ENCODE measurements at regions not wholly inside any gene's neighbourhood (a gene's known extent, or its start where the extent isn't known, plus 50 kb on each side); places are given as distances from the start of the nearest gene placed in this dataset.

- no peak for DNase-seq (ENCODE audit: low spot score)
Measured at GRCh38 chr13:55245005-55245644, 1895.6 kb upstream of the PRR20A start.

GRCh38 chr13:55255236-55255635 lies 1885.5 kb upstream of the PRR20A start:
- DNase-seq (ENCODE audit: low spot score), result no peak

- DNase-seq (ENCODE audit: low spot score), result no peak
Measured at GRCh38 chr13:55263045-55263444, 1877.7 kb upstream of the PRR20A start.

- no peak for DNase-seq (ENCODE audit: low spot score)
Measured at GRCh38 chr13:55266644-55267043, 1874.1 kb upstream of the PRR20A start.

GRCh38 chr13:55298201-55298600 lies 1842.5 kb upstream of the PRR20A start:
- no peak for DNase-seq (ENCODE audit: low spot score)

- DNase-seq (ENCODE audit: low spot score), result no peak
Measured at GRCh38 chr13:55302568-55302967, 1838.2 kb upstream of the PRR20A start.

- no peak for DNase-seq (ENCODE audit: low spot score)
Measured at GRCh38 chr13:55307909-55308308, 1832.8 kb upstream of the PRR20A start.

- DNase-seq (ENCODE audit: low spot score), result no peak
Measured at GRCh38 chr13:55341891-55342290, 1798.8 kb upstream of the PRR20A start.

- DNase-seq (ENCODE audit: low spot score), result no peak
Measured at GRCh38 chr13:55345224-55345623, 1795.5 kb upstream of the PRR20A start.

- DNase-seq (ENCODE audit: low spot score), result no peak
Measured at GRCh38 chr13:55347528-55347927, 1793.2 kb upstream of the PRR20A start.

- no peak for DNase-seq (ENCODE audit: low spot score)
Measured at GRCh38 chr13:55359067-55359466, 1781.7 kb upstream of the PRR20A start.

GRCh38 chr13:55361141-55361540 lies 1779.6 kb upstream of the PRR20A start:
- no peak for DNase-seq (ENCODE audit: low spot score)

GRCh38 chr13:55366676-55367075 lies 1774.0 kb upstream of the PRR20A start:
- no peak for DNase-seq (ENCODE audit: low spot score)

- DNase-seq (ENCODE audit: low spot score), result no peak
Measured at GRCh38 chr13:55394470-55394869, 1746.2 kb upstream of the PRR20A start.

GRCh38 chr13:55402870-55403269 lies 1737.8 kb upstream of the PRR20A start:
- DNase-seq (ENCODE audit: low spot score), result no peak

GRCh38 chr13:55403887-55404487 lies 1736.7 kb upstream of the PRR20A start:
- DNase-seq (ENCODE audit: low spot score), result no peak

GRCh38 chr13:55410398-55411330 lies 1730.1 kb upstream of the PRR20A start:
- no peak for DNase-seq (ENCODE audit: low spot score)

GRCh38 chr13:55418095-55418494 lies 1722.6 kb upstream of the PRR20A start:
- DNase-seq (ENCODE audit: low spot score), result no peak

- no peak for DNase-seq (ENCODE audit: low spot score)
Measured at GRCh38 chr13:55432814-55433213, 1707.9 kb upstream of the PRR20A start.

- DNase-seq (ENCODE audit: low spot score), result no peak
Measured at GRCh38 chr13:55437162-55437561, 1703.6 kb upstream of the PRR20A start.

GRCh38 chr13:55439450-55439849 lies 1701.3 kb upstream of the PRR20A start:
- no peak for DNase-seq (ENCODE audit: low spot score)

- DNase-seq (ENCODE audit: low spot score), result no peak
Measured at GRCh38 chr13:55440465-55441085, 1700.1 kb upstream of the PRR20A start.

- no peak for DNase-seq (ENCODE audit: low spot score)
Measured at GRCh38 chr13:55464222-55464621, 1676.5 kb upstream of the PRR20A start.
